Liver (tissue), 7 donors: ENCODE measurements at regions not wholly inside any gene's neighbourhood (a gene's known extent, or its start where the extent isn't known, plus 50 kb on each side); places are given as distances from the start of the nearest gene placed in this dataset.

Source experiments
- DNase-seq: peaks from one replicate; pipeline ENCODE4 v3.0.0-alpha.2; 2017; ENCODE audit warnings: low spot score
- H3K27ac ChIP-seq, 2 donors: one replicate each; pipeline ENCODE4 v1.7.0; 2013; ENCODE audit warnings: inconsistent platforms in 2 of 2, low read length in 2 of 2, control low read depth in 1 of 2, low read depth in 1 of 2, mild to moderate bottlenecking in 1 of 2
- H3K27me3 ChIP-seq, 4 donors: one replicate each; pipeline versions ENCODE4 v1.6.1 to v1.7.0; 2013; ENCODE audit warnings: low read length in 3 of 4, inconsistent platforms in 1 of 4, mild to moderate bottlenecking in 1 of 4, moderate library complexity in 1 of 4; ENCODE audit not compliant: control insufficient read depth in 4 of 4, insufficient read depth in 4 of 4
- H3K36me3 ChIP-seq, 4 donors: one replicate each; pipeline versions ENCODE4 v1.6.1 to v1.7.0; 2013; ENCODE audit warnings: low read length in 3 of 4, mild to moderate bottlenecking in 3 of 4, low read depth in 1 of 4, moderate library complexity in 1 of 4; ENCODE audit not compliant: control insufficient read depth in 4 of 4, insufficient read depth in 3 of 4
- H3K4me1 ChIP-seq, 4 donors: one replicate each; pipeline versions ENCODE4 v1.6.1 to v1.7.0; 2013; ENCODE audit warnings: low read length in 3 of 4, mild to moderate bottlenecking in 3 of 4, moderate library complexity in 1 of 4; ENCODE audit not compliant: control insufficient read depth in 4 of 4, insufficient read depth in 4 of 4
- H3K4me3 ChIP-seq, 3 donors: one replicate each; pipeline versions ENCODE4 v1.6.1 to v1.7.0; 2013; ENCODE audit warnings: low read length in 3 of 3, control low read depth in 1 of 3, low read depth in 1 of 3, mild to moderate bottlenecking in 1 of 3
- H3K9ac ChIP-seq, 2 donors: one replicate each; pipeline ENCODE4 v1.7.0; 2013; ENCODE audit warnings: low read length in 2 of 2, mild to moderate bottlenecking in 2 of 2, moderate library complexity in 2 of 2, control low read depth in 1 of 2, low read depth in 1 of 2
- H3K9me3 ChIP-seq, 4 donors: one replicate each; pipeline versions ENCODE4 v1.6.1 to v1.7.0; 2013; ENCODE audit warnings: low read length in 3 of 4; ENCODE audit not compliant: control insufficient read depth in 4 of 4
- ATF3 ChIP-seq: IDR thresholded peaks from 2 replicates; pipeline ENCODE4 v1.6.1; 2016; ENCODE audit warnings: antibody characterized with exemption
- EGR1 ChIP-seq, 2 donors: IDR thresholded peaks; 2 replicates each; pipeline ENCODE4 v1.6.1; 2016 to 2018; ENCODE audit warnings: antibody characterized with exemption in 2 of 2, low read depth in 2 of 2
- FOXA1 ChIP-seq: IDR thresholded peaks from 2 replicates; pipeline ENCODE4 v1.6.1; 2016; ENCODE audit warnings: antibody characterized with exemption
- FOXA2 ChIP-seq: IDR thresholded peaks from 2 replicates; pipeline ENCODE4 v1.6.1; 2016; ENCODE audit warnings: antibody characterized with exemption
- GABPA ChIP-seq, 2 donors: IDR thresholded peaks in 1 of 2; conservative IDR thresholded peaks in 1 of 2; 2 replicates each; pipeline ENCODE4 v1.6.1; 2016; ENCODE audit warnings: antibody characterized with exemption in 2 of 2, mild to moderate bottlenecking in 1 of 2, moderate library complexity in 1 of 2
- HNF4A ChIP-seq, 2 donors: conservative IDR thresholded peaks; 2 replicates each; pipeline ENCODE4 v1.6.1; 2016; ENCODE audit warnings: antibody characterized with exemption in 2 of 2, mild to moderate bottlenecking in 2 of 2
- HNF4G ChIP-seq: IDR thresholded peaks from 2 replicates; pipeline ENCODE4 v1.6.1; 2016; ENCODE audit warnings: antibody characterized with exemption
- JUND ChIP-seq, 2 donors: IDR thresholded peaks; 2 replicates each; pipeline ENCODE4 v1.6.1; 2016; ENCODE audit warnings: antibody characterized with exemption in 2 of 2
- NR2F2 ChIP-seq: IDR thresholded peaks from 2 replicates; pipeline ENCODE4 v1.6.1; 2016; ENCODE audit warnings: antibody characterized with exemption
- RAD21 ChIP-seq, 2 donors: IDR thresholded peaks; 2 replicates each; pipeline ENCODE4 v1.6.1; 2016; ENCODE audit warnings: antibody characterized with exemption in 2 of 2, mild to moderate bottlenecking in 2 of 2
- REST ChIP-seq: IDR thresholded peaks from 2 replicates; pipeline ENCODE4 v1.6.1; 2016; ENCODE audit warnings: antibody characterized with exemption, mild to moderate bottlenecking
- RXRA ChIP-seq, 2 donors: IDR thresholded peaks; 2 replicates each; pipeline ENCODE4 v1.6.1; 2017 to 2018; ENCODE audit warnings: antibody characterized with exemption in 2 of 2, mild to moderate bottlenecking in 1 of 2
- SP1 ChIP-seq: IDR thresholded peaks from 2 replicates; pipeline ENCODE4 v1.6.1; 2018; ENCODE audit warnings: antibody characterized with exemption, mild to moderate bottlenecking
- TAF1 ChIP-seq: conservative IDR thresholded peaks from 2 replicates; pipeline ENCODE4 v1.6.1; 2016; ENCODE audit warnings: antibody characterized with exemption, mild to moderate bottlenecking
- YY1 ChIP-seq: IDR thresholded peaks from 2 replicates; pipeline ENCODE4 v1.6.1; 2016; ENCODE audit warnings: antibody characterized with exemption, mild to moderate bottlenecking
- WGBS: extraction: QIAGEN DNeasy Blood & Tissue Kit; methylation state at CpG from one replicate; pipeline ENCODE4 v1.1.7; 2013; 5-methylcytosine and 5-hydroxymethylcytosine counted together
- TF ChIP-seq, protein P1 (sequence below): IDR thresholded peaks from 2 replicates; pipeline ENCODE4 v1.6.1; 2016; ENCODE audit warnings: antibody characterized with exemption
- donor health status: healthy.
- donor health status: healthy.
- donor health status: healthy.
- donor health status: healthy.

DNA sequence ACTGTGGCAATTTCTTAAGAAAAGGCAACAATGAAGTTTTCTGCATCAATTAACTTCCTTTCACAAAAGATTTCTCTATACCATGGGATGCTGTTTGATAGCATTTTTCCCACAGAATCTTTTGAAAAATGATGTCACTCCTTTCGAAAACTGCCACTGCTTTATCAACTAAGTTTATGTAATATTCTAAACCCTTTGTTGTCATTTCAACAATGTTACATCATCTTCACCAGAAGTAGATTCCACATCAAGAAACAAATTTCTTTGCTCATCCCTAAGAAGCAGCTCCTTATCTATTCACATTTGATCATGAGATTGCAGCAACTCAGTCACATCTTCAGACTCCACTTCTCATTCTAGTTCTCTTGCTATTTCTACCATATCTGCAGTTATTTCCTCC lies 116.1 kb upstream of the KCND3 start:
- H3K4me1 ChIP-seq = no peaks in the 10 kb centered on the region
- TF ChIP-seq ATF3 = no peak
- no peak for TF ChIP-seq REST
- no peak for TF ChIP-seq TAF1
- no peak for DNase-seq
- no peak overlapping the region for H3K27ac ChIP-seq
- H3K27me3 ChIP-seq = no peaks in the 10 kb centered on the region
- WGBS = 85% methylated on average over 1 of the region's 1 CpG
- no peak overlapping the region for H3K4me3 ChIP-seq
- H3K36me3 ChIP-seq = no peaks in the 10 kb centered on the region
- H3K9me3 ChIP-seq = peaks cover 2 to 8% (median 3%) of the 10 kb centered on the region in 4 donors
- H3K9ac ChIP-seq = no peak overlapping the region

GRCh38 chr1:112110031-112110430 lies 120.6 kb upstream of the KCND3 start:
- DNase-seq = no peak

GRCh38 chr1:112111734-112112133 lies 122.3 kb upstream of the KCND3 start:
- TF ChIP-seq FOXA2 (no peak), SP1 (no peak), HNF4G (no peak), JUND (IDR thresholded peaks at IDR 0.05) (no peak), RAD21 (IDR thresholded peaks at IDR 0.05) (no peak), EGR1 (IDR thresholded peaks at IDR 0.05; ENCODE audit: low read depth in 2 of 2) (no peak), ATF3 (no peak), GABPA (IDR thresholded peaks at IDR 0.05 in 1 of 2, conservative IDR thresholded peaks at IDR 0.05 in 1 of 2) (no peak), NR2F2 (no peak), YY1 (no peak)
- TF ChIP-seq, protein P1, sequence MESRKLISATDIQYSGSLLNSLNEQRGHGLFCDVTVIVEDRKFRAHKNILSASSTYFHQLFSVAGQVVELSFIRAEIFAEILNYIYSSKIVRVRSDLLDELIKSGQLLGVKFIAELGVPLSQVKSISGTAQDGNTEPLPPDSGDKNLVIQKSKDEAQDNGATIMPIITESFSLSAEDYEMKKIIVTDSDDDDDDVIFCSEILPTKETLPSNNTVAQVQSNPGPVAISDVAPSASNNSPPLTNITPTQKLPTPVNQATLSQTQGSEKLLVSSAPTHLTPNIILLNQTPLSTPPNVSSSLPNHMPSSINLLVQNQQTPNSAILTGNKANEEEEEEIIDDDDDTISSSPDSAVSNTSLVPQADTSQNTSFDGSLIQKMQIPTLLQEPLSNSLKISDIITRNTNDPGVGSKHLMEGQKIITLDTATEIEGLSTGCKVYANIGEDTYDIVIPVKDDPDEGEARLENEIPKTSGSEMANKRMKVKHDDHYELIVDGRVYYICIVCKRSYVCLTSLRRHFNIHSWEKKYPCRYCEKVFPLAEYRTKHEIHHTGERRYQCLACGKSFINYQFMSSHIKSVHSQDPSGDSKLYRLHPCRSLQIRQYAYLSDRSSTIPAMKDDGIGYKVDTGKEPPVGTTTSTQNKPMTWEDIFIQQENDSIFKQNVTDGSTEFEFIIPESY = no peak
- Histone ChIP-seq H3K36me3 (no peaks in the 10 kb centered on the region), H3K9me3 (peaks cover 0 to 3% (median 0%) of the 10 kb centered on the region in 4 donors), H3K4me1 (no peaks in the 10 kb centered on the region), H3K9ac (no peak overlapping the region), H3K27me3 (no peaks in the 10 kb centered on the region), H3K4me3 (no peak overlapping the region), H3K27ac (no peak overlapping the region)
- WGBS = 60% methylated on average over 1 of the region's 1 CpG
- DNase-seq = no peak

More at GRCh38 chr1:112110031-112110430, 120.6 kb upstream of the KCND3 start:
- WGBS = 52% methylated on average over 3 of the region's 3 CpGs
- Histone ChIP-seq H3K27me3 (no peaks in the 10 kb centered on the region), H3K4me3 (no peak overlapping the region), H3K4me1 (no peaks in the 10 kb centered on the region), H3K9me3 (peaks cover 0 to 3% (median under 1%) of the 10 kb centered on the region in 4 donors), H3K27ac (no peak overlapping the region), H3K36me3 (no peaks in the 10 kb centered on the region), H3K9ac (no peak overlapping the region)
- TF ChIP-seq HNF4A (conservative IDR thresholded peaks at IDR 0.05) (no peak), FOXA1 (no peak), RXRA (IDR thresholded peaks at IDR 0.05) (no peak), GABPA (IDR thresholded peaks at IDR 0.05 in 1 of 2, conservative IDR thresholded peaks at IDR 0.05 in 1 of 2) (no peak)
